CD4-positive, alpha-beta T cell treated with Interleukin-15 for 1 hour (primary cell): ENCODE measurements at regions not wholly inside any gene's neighbourhood (a gene's known extent, or its start where the extent isn't known, plus 50 kb on each side); places are given as distances from the start of the nearest gene placed in this dataset.
"Not testable (repeated sequence)": the region's sequence is repeated elsewhere in the genome, so short reads cannot be mapped to it uniquely, and the experiment has no call there.

Source experiments
- DNase-seq: peaks from one replicate; pipeline ENCODE4 v3.0.0-alpha.2; 2020

DNA sequence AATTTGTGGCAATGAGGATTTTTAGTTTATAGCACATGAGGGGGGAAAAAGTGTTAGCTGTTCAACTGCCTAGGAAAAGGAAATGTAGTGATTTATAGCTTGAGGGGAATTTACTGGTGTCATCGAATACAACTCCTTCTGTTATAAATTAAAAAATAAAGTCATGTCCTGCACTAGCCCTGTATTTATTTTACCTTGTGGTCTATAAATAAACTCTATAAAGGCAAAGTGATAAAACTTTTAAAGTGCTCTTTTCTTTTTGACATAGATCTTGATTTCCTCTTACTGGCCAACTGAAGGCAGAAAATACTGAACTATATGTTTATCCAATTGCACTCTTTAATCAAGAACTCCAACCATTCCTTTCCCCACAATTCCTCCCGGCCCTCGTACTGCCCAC, 672.1 kb upstream of the SLIT2 start:
- no peak for DNase-seq

DNA sequence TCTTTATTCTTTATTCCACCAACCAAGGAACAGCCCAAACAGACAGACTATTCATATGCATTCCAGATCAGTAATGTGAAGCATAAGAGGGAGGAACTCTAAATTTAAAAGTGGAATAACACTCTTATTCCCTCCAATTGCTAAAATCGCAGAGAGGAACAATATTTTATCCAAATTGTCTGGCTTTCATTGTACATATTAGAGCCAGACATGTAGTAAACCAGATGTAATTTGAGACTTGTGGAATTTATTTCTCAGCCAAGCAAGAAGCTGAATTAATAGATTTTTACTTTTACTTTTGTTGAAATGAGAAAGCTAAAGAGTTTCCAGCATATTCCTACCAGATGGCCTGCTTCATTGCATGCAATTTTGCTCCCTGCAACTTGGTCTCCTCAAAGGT, 674.6 kb upstream of the SLIT2 start:
- DNase-seq = no peak

DNA sequence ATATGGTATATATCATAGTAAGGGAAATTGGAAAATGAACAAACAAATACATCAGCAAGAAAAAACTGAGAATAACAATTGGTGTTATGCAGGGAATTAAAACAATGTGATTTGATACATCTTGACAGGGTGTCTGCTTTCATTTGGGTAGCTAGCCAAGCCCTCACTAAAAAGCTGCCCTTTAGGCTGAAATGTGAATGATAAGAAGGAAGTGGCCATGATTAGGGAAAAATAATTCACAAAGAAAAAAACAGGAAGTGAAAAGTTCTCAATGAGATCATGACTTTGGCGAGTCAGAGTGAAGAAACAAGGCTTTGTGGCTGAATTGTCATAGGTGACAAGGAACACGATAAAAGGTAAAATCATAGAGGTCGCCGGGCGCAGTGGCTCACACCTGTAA, 675.8 kb upstream of the SLIT2 start:
- no peak for DNase-seq

DNA sequence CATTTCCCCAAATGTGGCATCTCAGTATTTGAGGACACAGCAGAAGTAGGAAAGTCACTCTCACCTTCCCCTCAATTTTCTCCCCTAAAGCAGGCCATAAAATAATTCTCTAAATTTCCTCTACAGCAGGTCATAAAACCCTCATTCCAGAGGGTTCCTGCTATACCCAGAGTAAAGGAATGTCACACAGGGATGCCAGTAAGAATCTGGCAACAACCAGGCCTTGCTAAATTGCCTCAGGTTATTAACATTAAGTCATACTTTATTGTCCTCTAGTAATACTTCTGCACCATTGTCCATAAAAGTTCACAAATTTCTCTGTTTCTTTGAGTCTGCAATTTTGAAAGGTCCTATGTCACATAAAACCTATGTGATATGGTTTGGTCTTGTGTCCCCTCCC, 685.7 kb upstream of the SLIT2 start:
- DNase-seq = no peak

DNA sequence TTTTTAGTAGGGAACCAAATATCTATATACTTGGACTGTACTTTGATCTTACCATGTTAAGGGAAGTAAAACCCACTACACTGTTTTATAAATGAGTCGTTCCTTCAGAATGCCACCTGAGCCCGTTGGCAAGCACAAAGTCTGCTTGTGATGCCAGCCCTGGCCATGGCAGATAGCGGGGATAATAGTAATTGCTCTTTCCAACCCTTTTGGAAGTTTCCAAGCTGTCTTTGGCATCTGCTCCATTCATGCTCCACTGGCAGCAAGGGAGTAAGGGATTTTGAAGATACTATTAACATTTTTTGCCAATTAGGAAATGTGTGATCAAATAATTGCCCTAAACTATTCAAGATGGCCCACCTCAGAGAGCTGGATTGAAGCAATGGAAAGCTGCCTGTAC, 689.2 kb upstream of the SLIT2 start:
- DNase-seq = no peak

DNA sequence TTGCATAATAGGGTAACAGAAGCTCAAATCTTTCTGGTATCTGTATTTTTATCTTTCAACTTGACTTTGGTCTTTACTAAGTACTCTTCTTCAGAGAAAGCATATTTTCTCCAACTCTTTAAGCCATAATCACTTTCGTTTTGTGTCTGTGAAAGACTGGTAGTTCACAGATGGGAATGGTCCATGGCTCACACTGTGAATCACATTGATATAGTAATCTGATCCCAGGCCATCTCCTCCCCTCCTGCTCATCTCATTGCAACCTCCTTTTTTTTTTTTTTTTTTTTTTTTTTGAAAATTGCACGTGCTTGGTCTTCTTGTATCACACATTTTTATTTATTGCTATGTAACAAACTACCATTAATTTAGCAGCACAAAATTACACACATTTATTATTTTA, 694.5 kb upstream of the SLIT2 start:
- no peak for DNase-seq

DNA sequence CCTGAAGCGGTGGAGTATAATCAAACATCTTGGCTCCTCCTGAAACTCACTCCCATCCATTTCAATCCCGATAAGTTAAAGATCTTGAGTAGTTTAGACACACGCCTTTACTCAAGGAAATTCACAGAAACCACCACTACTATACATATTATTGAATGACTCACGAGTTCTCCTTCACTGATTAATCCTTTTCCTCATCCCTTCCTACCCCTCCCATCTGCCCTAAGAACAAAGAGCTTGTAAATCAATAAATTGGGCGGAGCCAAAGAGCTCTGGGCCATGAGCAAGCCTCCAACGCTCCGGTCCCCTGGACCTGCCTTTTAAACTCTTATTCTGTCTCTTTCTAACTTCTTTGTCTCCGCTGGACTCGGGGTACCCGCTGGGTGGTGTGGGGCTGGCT, 695.4 kb upstream of the SLIT2 start:
- not testable (repeated sequence) for DNase-seq

DNA sequence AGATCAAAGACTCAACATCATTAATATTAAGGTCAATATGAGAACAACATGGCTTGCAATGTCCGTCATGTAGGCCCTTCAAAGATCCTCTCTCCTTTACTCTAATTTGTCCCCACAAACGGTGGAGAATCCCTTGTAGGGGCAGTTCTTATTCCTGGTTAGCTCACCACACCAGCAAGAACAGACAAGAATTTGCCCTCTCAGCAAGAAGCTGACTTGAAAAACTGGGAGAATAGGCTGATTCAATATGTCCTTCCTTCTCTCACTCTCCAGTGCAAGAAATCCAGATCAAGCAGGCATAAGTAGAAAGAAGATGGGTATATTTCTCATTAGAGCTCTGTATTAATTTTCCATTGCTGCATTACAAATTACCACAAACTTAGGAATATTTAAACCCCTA, 704.2 kb upstream of the SLIT2 start:
- DNase-seq = no peak

DNA sequence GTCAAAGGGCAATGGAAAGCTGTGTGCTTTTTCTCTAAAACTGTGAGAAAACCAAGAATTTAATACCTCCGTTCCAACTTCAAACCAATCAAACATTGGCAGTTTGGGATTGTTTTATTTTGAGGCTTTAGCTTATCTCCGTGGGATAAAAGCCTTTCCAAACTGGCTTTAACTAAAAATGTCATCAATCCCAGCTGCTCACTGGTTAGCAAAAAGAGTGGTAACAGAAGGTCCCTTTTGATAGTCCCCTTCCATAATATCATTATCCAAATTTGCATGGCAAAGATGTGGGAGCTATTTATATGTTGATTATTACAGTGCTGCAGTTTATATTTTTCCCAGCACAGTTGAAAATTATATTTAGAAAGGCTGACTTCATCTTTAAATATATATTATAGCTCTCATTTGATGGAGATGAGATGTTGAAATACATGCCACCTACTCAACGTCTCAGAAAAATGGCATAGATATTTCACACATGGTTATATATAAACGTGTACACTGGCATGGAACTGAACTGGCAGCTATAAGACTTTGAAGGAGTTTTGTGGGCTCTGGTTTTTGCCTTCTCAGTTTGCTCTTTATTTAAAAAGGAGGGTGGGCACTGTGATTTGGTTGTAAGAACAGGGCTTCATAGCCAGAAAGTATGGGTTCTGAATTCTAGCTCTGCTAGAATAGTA, 707.1 kb upstream of the SLIT2 start:
- no peak for DNase-seq

DNA sequence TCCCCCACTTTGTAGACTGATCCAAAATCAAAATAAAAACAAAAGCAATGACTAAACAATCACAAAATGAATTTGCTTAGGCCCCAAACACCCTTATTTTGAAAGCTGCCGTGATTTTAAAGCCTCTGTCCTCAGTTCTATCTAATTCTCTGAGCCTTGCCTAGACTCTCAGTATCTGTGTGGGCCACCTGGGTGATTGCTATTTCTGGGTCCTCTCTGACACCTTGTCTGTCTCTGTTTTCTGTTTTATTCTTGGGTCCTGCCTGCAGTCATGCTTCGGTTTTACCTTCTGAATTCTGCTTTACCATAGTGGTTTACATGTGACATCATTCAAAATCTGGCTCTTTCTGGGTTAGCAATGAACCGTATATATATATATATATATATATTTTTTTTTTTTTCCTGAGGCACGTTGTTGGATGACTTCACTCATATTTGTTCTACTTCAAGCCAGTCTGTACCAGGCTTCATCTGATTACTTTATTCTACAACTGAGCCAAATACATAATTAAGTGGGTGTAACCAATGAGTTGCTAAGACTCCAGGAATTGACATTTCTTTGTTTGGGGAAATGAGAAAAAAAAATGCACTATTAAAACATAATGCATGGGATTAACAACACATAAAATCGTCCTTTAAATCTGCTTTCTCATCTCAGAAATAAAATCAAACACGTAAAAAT, 710.7 kb upstream of the SLIT2 start:
- no peak for DNase-seq

DNA sequence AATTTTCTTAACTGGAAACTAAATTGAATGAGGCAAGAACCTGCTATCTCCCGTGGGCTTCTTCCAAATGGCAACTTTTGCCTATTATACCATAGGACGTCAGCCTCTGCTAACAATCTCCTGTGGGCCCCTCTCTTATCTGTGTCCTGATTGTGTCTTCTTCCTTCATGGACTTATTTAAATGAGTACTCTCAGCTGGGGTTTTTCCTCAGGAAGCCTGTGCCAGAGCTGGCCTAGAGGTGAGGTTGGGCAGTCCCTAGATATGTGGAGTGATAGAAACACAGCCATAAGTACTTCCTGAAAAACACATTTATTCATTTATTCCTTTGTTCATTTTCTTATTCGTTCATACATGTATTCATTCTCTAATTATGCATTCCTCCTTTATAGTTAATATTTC, 712.5 kb upstream of the SLIT2 start:
- no peak for DNase-seq

DNA sequence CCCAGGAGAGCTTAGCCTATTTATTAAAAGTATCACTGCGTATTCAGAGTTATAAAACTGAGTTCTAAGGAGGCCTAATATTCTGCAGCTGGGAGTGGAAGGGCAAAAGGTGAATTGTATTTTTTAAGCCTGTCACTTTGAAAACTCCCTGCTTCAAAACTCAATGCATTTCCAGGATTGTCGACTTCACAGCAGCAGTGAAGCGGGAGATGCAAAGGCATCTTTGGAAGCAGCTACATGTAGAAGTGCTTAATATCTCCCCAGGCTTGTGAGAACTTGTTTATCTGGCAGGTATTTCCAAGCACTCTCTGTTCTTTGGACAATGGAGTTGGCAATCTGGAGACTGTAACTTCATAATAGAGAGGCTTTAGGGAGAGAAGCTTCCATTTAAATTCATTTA, 717.5 kb upstream of the SLIT2 start:
- DNase-seq = no peak

DNA sequence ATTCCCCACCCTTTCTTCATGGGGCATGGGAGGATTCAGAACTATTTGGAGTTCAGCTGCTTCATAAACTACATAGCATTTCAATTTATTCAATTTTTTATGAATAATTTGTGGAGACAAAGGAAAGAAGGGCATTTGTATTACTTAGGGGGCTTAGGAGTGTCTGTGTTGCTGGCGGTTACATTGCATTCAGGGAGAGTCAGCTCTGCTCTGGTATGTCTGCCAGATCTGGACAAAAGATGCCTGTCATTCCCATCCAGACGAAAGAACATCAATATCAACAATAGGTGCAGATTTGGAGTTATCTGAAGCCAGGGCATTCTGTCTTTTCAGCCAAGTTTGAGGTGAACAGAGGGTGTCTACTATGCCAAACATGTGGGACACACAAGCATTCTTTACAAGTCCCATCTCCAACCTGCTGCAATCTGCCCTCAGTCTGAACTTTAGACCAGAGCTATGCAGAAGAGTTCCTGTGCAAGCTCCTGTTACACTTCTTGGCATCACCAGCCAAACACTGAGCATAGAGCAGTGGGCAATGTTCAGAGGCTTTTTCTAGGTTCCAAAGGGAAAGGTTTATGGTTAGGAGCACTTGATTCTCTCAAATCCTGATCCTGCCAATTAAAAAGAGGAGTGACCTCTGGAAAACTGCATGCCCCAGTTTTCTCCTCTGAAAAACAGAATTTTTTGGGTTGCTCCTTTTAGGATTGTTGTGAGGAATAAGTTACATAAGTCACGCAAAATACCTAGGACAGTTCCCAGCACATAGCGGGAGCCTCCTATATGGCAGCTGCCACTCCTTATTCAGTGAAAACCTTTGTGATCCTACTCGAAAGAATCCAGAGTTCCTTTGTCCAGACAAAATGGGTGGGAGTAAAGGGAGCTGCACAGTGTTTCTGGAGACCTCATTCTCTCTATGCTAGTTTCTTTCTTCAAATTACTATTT, 719.5 kb upstream of the SLIT2 start:
- DNase-seq = no peak

DNA sequence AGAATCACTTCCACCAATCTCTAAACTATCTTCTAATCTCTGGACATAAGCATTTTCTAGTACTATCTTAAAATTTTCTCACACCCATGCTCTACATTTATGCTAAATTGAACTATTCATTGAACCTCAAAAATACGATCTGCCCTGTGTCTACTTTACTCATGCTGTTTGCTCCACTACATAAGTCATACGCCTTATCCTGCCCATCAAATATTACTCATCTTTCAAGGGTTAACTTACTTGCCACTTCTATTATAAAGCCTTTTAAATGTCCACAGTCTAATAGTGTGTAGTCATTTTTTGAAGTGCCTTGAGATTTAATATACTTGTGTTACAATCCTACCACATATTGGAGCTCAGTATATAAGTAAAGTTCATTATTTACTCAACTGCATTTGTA, 727.7 kb upstream of the SLIT2 start:
- no peak for DNase-seq

DNA sequence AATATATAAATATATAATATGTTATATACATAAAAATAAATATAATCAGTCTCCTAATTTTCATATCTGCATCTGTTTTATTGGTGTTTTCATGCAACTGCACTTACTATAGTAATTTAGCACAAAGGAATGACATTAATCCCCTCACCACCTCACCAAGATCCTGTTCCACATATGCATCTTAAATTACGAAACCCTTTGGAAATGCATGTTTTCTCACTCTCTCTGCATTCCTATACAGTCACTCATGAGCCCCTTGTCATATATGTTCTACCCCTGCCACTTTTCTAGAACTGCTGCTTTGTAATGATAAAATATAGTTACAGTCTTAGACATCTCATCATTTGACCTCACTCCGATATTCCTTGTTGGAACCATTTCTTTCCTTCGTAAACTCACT, 728.7 kb upstream of the SLIT2 start:
- no peak for DNase-seq

DNA sequence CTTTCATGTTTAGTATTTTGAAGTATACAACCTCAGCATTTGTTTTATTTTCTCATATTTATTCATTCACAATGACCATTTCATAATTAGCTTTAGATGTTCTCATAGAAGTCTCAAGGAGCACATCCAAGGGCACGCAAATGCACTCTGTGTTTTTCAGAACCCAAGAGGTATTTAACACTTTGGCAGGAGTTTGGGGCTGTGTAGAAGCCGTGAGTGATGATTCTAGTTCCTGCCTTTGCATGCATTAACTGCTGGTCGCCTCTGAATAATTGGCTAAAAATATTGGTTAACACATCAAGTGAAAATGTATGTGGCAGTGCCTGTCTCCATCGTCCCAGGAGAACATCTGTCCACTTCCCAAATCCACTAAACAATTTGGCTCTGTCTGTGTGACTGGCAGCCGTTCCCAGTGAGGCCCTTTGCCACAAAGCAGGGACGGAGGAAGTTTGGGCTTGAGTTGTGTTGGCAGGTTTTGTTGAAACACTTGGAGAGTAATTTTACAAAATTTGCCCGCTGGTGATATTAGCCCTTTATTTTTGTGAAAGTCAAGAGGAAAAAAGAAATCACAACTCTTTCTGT, 730.7 kb upstream of the SLIT2 start:
- no peak for DNase-seq

DNA sequence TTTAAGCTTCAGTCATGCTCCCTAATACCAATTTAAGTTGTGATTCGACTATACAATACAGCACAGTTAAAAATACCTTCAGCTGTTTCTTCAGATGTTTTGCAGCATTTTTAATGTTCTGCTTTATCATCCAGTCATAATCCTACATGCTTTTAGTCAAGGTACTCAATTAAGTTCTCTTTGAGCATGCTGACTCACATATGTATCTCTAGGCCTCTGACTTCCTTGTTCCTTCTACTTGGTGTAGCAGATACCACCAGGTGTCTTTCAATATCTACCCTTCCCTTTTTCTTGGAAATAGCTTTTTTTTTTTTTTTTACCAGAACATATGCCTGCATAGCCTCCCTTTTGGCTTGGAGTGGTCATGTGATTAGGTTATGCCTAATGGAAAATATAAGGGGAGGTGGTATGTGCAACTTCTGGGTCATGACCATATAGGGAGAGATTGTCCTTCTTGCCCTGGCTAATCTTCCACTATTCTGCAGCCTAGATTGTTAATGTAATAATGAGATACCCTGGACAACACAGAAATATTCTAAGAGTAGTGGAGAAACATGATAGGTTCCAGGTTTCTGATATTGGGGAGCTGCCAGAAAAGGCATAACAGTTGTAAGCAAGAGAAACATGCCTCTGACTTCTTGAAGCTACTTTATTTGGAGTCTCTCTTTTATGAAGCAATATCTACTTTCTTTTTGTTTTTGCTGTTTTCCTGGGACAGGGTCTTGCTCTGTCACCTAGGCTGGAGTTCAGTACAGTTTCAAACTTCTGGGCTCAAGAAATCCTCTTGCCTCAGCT, 737.2 kb upstream of the SLIT2 start:
- DNase-seq = no peak

DNA sequence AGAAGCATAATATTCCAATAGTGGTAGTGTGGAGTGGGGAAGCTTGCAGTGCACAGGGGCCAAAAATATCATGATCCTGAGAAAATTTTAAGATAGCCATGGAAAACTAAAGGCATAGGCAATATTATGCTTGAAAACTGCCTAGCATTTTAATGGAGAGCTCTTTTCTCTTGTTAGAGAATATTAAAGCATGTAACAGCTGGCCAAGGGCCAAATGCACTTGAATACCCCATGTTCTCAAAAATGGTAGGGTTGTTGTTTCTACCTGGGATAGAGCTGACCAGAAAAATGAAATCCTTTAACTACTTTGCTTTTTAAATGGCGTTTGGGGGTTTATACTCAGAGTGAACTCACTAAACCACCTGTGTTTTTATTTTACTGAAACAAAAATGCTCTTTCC, 739.6 kb upstream of the SLIT2 start:
- no peak for DNase-seq

DNA sequence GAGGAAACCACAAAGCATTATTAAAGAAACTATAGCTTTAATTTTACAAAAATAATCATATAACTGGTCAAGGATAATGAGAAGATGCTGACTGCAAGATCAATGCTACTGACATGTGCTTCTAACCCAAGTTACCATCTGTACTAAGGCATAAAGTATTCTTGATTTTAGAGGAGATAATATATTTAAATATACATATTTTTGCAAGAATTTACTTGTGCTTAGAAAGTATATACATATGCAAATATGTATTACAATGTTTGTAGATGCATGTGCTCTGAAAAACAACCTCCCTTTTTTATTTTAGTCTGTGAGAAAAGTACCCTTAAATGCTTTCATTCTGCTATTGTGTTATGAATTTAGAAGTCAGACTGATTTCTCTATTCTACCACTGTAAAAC, 740.7 kb upstream of the SLIT2 start:
- no peak for DNase-seq

DNA sequence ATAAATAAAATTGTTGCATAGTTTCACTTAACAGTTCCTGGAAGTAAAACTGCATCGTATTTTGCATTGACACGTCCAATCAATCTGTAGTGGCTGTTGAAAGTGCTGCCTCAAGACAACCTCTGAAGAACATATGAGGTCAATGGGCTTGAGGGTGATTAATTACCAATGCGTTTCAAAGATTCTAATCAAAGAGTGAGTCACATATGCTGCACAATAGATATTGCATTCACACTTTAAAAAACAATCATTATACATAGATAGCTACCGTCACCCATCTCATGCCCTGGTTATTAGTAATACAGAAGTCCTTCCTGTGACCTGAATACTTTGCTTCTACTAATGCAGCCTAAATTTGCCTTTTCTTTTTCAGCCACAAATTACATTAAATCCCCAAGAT, 743.3 kb upstream of the SLIT2 start:
- no peak for DNase-seq

DNA sequence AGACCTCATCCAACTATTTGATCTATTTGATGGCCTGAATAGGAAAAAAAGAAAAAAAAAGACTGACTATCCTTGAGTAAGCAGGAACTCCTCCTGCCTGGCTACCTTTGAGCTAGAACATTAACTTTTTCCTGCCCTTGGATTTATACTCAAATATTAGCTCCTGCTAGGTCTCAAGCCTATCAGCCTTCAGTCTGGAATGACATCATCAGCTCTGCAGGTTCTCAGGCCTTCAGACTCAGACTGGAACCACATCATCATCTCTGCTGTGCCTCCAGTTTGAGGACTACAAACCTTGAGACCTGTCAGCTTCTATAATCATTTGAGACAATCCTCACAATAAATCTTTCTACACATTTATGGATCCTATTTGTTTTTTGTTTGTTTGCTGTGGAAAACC, 754.0 kb upstream of the SLIT2 start:
- DNase-seq = no peak

DNA sequence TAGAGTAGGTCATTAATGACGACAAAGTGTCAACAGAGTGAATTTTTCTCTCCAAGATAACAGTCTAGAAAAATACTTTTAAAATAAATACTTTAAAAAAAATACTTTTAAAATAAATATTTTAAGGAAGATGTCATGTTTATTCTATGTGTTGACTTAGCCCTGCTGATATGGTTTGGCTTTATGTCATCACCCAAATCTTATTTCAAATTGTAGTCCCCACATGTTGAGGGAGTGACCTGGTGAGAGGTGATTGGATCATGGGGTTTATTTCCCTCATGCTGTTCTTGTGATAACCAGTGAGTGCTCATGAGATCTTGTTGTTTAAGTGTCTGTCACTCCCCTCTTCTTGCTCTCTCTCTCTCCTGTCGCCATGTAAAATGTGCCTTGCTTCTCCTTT, 754.9 kb upstream of the SLIT2 start:
- DNase-seq = no peak

DNA sequence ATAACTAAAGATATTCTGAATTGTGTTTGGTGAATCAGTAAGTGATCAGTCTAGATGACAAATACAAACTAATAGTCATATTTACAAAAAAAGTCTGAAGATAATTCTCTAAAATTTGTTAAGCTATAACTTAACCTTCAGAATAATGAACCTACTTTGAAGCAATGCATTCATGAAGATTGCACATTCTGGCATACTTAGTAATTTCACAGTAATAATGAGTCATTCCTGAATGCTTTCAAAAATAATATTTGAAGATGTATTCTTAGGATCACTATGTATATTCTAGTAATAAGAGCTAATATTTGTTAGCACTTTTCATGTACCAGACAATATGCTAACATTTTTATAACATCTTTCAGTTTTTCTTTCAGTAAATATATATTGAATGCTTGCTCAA, 756.7 kb upstream of the SLIT2 start:
- DNase-seq = no peak
